T-helper 2 cell (primary cell): ENCODE measurements at regions not wholly inside any gene's neighbourhood (a gene's known extent, or its start where the extent isn't known, plus 50 kb on each side); places are given as distances from the start of the nearest gene placed in this dataset.
"Not testable (repeated sequence)": the region's sequence is repeated elsewhere in the genome, so short reads cannot be mapped to it uniquely, and the experiment has no call there.

ENCODE experiments used
- DNase-seq, 5 experiments: peaks; one replicate each; pipeline versions ENCODE4 v3.0.0 to v3.0.0-alpha.2; 2012 to 2022

GRCh38 chr11:115608976-115609375 lies 104.8 kb upstream of the CADM1 start:
- no peak for DNase-seq

GRCh38 chr11:115607621-115608221 lies 103.5 kb upstream of the CADM1 start:
- no peak for DNase-seq

DNA sequence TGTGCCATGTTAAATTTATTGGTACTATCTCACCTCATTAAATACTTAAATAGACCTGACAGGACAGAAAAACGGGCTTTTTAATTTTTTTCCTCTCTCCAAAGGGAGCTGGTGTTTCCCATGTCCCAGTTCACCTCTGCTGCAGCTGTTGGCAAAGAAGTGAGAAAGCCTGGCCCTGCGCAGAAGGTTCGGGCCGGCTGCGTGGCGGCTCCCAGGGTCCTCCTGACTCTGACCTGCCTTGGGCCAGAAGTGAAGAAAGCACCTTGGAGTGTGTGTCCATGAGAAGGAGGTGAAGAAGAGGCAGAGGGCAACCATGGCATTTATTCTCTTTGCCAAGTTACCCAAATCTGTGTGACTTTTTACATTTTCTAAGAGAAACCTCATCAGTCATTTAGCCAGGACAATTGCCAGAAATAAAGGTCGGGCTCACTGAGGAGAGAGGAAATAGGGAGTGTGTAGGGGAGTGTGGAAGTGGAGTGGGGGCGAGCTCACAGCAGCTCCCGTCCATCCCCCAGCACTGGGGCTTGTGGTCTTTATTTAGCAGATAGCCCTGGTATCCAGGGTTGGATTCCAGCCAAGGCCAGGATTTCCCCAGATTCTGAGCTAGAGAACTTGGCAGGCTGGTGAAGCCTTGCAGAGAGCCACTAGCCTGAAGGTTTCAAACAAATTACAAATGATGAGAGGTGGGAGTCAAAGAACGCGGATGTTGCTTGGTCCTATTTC lies 102.4 kb upstream of the CADM1 start:
- DNase-seq = no peak

DNA sequence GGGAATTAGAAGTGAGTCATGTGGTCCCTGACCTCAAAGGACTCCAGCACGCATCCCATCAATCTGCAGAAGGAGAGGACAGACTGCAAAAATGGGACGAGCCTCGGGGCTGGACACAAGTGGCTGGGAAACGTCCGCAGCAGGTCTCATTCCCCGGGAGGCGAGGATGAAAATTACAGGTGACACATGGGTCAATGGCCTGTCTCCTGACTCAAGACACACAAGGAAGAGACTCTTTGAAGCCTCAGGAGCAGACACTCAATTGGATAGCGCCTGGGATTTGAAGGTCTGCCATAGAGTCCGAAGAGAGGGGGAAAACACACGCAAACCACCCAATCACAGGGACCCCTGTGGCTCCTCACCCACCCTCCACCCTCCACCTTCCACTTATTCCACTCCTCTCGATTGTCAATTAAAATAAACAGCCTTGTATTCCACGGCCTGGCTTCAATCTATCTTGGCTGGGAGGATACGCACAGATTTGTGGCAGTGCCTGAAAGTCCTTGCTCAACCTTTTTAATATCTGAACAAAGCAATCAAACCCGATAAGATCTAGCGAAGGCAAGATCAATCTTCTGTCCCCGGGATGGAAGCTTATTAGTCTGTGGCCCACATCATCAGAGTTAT lies 101.8 kb upstream of the CADM1 start:
- no peak for DNase-seq

DNA sequence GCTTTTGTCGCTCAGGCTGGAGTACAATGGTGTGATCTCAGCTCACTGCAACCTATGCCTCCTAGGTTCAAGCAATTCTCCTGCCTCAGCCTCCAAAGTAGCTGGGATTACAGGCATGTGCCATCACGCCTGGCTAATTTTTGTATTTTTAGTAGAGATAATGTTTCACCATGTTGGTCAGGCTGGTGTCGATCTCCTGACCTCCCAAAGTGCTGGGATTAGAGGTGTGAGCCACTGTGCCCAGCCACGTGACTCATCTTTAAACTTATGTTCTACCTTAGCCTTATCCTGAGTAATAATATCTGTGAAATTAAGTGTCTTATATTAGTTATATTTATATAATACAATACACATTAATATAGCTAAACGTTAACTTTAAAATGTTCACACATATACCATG lies 101.2 kb upstream of the CADM1 start:
- not testable (repeated sequence) for DNase-seq

DNA sequence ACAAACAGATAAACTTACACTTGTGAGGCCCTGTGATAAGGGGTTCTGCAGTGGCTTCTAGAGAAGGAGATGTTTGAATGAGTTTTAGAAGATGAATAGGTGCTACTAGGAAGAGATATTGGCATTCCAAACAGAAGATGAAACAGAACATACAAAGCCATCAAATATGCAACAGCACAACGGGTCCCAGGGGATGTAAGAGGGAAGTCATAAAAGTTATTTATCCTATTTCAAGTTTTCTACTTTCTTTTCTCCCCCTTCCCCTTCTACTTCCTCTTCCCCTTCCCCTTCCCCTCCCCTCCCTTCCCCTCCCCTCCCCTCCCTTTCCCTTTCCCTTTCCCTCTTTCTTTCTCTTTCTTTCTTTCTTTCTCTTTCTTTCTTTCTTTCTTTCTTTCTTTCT lies 94.9 kb upstream of the CADM1 start:
- no peak for DNase-seq

- no peak for DNase-seq
These were observed 94.2 kb upstream of the CADM1 start for GRCh38 chr11:115598257-115598901.

- no peak for DNase-seq
These were observed 87.2 kb upstream of the CADM1 start for GRCh38 chr11:115591380-115591779.

DNA sequence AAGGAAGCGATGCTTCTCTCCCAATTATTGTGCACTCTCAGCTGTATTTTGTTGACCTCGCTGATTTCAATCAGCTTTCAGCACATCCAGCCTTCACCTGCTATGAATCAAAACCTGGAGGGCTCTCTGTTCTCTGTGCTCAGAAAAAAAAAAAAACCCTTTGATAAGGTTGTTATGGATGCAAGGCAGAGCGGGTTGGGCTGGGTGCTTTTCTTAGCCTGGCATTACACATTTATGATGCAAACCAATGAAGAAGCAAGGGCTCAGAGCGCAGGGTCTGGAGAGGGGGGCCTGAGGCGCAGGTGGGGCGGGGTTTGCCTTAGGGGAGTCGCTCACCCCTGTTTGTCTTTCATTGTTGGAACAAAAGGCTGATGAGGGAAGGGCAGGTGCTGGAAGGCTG lies 86.0 kb upstream of the CADM1 start:
- DNase-seq = no peak

DNA sequence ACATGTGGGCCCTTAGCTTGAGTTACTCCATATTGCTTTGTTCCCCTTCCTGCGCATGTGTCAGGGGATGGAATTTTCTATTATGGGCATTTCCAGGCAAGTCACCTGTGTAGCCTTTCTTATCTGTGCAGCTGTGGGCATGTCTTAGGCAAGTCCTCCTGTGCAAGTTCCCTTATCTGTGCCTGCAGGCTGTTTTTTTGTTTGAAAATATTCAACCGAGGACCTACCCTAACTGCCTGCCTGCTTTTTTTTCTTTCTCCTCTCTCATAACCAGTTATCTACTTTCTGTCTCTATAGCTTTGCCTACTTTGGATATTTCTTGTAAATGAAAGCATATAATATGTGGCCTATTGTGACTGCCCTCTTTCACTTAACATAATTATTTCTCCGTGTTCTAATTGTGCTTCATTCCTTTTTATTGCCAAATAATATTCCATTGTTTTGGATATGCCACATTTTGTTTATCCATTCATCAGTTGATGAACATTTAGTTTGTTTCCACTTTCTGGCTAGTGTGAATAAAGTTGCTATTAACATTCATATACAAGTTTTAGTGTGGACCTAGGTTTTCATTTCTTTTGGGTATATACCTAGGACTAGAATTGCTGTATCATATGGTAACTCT lies 83.6 kb upstream of the CADM1 start:
- no peak for DNase-seq

GRCh38 chr11:115585361-115586024 lies 81.3 kb upstream of the CADM1 start:
- DNase-seq = peak in 1 of 5 experiments; percentile 90

DNA sequence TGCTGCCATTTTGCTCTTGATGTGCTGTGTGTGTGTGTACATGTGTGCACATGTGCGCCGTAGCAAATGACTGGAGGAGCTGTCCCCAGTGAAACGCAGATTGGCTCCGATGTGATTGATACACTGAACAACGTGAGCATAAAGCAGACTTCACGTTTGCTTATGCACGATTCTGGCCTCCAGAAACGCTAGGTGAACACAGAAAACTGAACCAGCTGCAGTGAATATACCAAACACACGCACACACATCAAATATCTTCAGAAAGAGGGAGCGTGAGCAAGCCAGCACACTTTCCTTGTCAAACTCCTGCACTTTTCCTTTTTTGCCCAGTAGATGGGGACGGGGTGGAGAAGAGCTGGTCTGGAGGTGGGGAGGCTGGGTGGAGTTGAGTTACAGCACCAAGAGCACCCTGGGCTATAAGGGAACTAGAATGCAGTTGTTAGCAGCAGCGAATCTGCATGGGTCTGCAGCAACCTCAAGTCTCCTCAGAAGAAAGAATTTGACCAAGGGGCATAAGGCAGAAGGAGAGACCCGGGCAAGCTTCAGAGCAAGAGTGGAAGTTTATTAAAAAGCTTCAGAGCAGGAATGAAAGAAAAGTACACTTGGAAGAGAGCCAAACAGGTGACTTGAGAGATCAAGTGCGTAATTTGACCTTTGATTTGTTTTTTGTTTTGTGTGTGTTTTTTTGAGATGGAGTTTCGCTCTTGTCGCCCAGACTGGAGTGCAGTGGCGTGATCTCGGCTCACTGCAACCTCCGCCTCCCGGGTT lies 77.8 kb upstream of the CADM1 start:
- DNase-seq = no peak

- DNase-seq = no peak
These were observed 76.9 kb upstream of the CADM1 start for GRCh38 chr11:115580927-115581680.

DNA sequence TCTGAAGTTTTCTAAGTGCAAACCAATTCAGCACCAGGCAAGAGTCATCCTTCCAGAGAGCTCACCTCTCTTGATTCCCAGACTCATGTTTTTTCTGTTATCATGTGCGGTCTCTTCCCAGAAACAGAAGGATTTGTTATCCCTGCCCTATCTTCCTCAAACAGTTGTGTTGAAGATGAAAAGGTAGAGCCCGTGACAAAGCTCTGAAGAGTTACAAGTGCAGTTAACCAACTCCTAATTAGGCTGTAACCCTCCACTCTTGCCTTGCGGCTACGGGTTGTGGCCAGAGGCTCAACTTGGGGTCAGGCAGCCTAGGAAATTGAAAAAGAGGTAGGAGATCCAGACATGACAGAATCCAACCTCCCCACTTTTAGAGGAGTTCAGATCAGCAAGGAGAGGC lies 76.2 kb upstream of the CADM1 start:
- DNase-seq = no peak

DNA sequence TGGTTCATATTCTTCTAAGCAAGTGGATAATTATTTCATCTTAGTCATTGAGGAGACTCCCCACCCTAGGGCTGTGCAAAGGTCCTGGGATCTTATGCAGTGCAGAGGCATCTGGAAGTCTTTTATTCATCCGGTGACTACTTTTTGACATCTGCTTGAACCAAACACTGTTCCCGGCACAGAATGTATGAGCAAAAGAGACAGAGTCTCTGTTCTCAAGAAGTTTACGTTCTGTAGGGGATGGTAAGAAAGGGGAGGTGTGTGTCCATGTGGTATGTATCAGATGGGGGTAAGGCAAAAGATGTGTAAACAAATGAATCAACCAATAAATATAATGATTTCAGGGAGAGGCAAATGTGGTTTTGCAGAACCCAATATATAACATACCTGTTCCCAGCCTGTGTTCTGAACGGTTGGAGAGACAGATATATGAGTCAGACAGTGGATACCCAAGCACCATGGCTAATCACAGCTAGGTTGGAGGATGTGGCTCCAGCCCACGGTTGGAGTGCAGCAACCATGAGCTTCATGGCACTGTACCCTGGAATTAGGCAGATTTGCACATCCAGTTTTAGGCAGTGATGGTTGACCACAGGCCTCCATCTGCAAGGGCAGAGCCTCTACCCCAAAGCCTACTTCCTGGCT lies 75.1 kb upstream of the CADM1 start:
- no peak for DNase-seq

DNA sequence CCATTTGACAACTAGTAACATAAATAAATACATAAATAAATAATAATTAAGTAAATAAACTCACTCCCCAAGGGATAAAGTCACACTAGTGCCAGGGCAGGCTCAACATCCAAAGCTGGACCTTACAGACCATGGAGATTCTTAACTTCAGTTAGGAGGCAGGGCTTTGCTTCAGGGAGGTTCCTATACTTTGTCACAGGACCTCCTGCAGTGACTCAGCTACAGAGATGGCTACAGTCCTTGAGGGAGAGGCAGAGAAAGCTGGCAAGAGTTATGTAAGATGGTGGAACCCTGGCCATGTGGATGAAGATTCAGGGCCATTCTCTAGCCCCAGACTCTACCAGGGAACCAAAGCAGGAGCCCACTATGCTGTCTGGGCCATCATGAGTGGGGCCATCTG lies 74.1 kb upstream of the CADM1 start:
- no peak for DNase-seq

GRCh38 chr11:115577701-115578100 lies 73.5 kb upstream of the CADM1 start:
- no peak for DNase-seq

GRCh38 chr11:115576606-115577380 lies 72.6 kb upstream of the CADM1 start:
- DNase-seq = no peak

GRCh38 chr11:115572551-115572950 lies 68.3 kb upstream of the CADM1 start:
- no peak for DNase-seq
